ENCODE measurements at regions not wholly inside any gene's neighbourhood (a gene's known extent, or its start where the extent isn't known, plus 50 kb on each side); places are given as distances from the start of the nearest gene placed in this dataset.

GRCh38 chr21:28832715-28833061 is 160.0 kb downstream of the LTN1 start:
- TF ChIP-seq CTCF (conservative IDR thresholded peaks at IDR 0.05 in 1 of 2, IDR thresholded peaks at IDR 0.05 in 1 of 2; ENCODE audit: extremely low read depth in 1 of 2, insufficient read depth in 1 of 2, low read depth in 1 of 2, low read length in 2 of 2) (no peak), EZH2 (IDR thresholded peaks at IDR 0.05; ENCODE audit: borderline replicate concordance, low read length) (no peak)
